Astrocyte (in vitro differentiated cells and primary cell): ENCODE measurements at regions not wholly inside any gene's neighbourhood (a gene's known extent, or its start where the extent isn't known, plus 50 kb on each side); places are given as distances from the start of the nearest gene placed in this dataset.

ENCODE experiments used
- DNase-seq: peaks from one replicate; pipeline ENCODE4 v3.0.0-alpha.2; 2010; ENCODE audit warnings: low read depth
- FAIRE-seq: peaks from 2 replicates; lab custom pipeline; 2011; peaks lifted over from hg19 to GRCh38; lab: Jason Lieb, UNC
- H2AFZ ChIP-seq: 2 replicates; pipeline ENCODE4 v1.6.0; 2012; ENCODE audit warnings: low read depth, low read length, inconsistent platforms
- H3K27ac ChIP-seq: 2 replicates; pipeline ENCODE4 v1.5.1; 2011; ENCODE audit warnings: low read depth, low read length, inconsistent platforms
- H3K27me3 ChIP-seq: 2 replicates; pipeline ENCODE4 v1.6.0; 2011; ENCODE audit warnings: low read length, inconsistent platforms; ENCODE audit not compliant: insufficient read depth
- H3K36me3 ChIP-seq: 2 replicates; pipeline ENCODE4 v1.5.1; 2011; ENCODE audit warnings: low read length, inconsistent platforms; ENCODE audit not compliant: insufficient read depth
- H3K4me1 ChIP-seq: 2 replicates; pipeline ENCODE4 v1.5.1; 2011; ENCODE audit warnings: low read length, inconsistent platforms; ENCODE audit not compliant: insufficient read depth
- H3K4me2 ChIP-seq: 2 replicates; pipeline ENCODE4 v1.6.0; 2012; ENCODE audit warnings: low read length, inconsistent platforms
- H3K4me3 ChIP-seq: 2 replicates; pipeline ENCODE4 v1.5.1; 2011; ENCODE audit warnings: low read depth, mild to moderate bottlenecking, low read length, inconsistent platforms; ENCODE audit not compliant: insufficient read depth
- H3K79me2 ChIP-seq: 2 replicates; pipeline ENCODE4 v1.6.0; 2012; ENCODE audit warnings: mild to moderate bottlenecking, low read length, inconsistent platforms; ENCODE audit not compliant: insufficient read depth
- H3K9ac ChIP-seq: 2 replicates; pipeline ENCODE4 v1.6.0; 2012; ENCODE audit warnings: mild to moderate bottlenecking, low read length, inconsistent platforms
- H3K9me3 ChIP-seq: 2 replicates; pipeline ENCODE4 v1.5.1; 2012; ENCODE audit warnings: low read depth, mild to moderate bottlenecking, low read length, inconsistent platforms; ENCODE audit not compliant: insufficient read depth
- H4K20me1 ChIP-seq: 2 replicates; pipeline ENCODE4 v1.6.0; 2012; ENCODE audit warnings: low read length, inconsistent platforms; ENCODE audit not compliant: insufficient read depth
- H3K27ac Mint-ChIP-seq: one replicate; pipeline ENCODE4 v1.8.0; 2021; ENCODE audit warnings: mild to moderate bottlenecking, mixed read lengths; ENCODE audit not compliant: unreplicated experiment
- H3K27me3 Mint-ChIP-seq: one replicate; pipeline ENCODE4 v1.8.0; 2021; ENCODE audit warnings: low read depth, mixed read lengths; ENCODE audit not compliant: unreplicated experiment
- H3K36me3 Mint-ChIP-seq: one replicate; pipeline ENCODE4 v1.8.0; 2021; ENCODE audit warnings: low read depth, mixed read lengths; ENCODE audit not compliant: unreplicated experiment
- H3K4me1 Mint-ChIP-seq: one replicate; pipeline ENCODE4 v1.8.0; 2021; ENCODE audit warnings: low read depth, mixed read lengths; ENCODE audit not compliant: unreplicated experiment
- H3K4me3 Mint-ChIP-seq: one replicate; pipeline ENCODE4 v1.8.0; 2021; ENCODE audit warnings: mild to moderate bottlenecking, moderate library complexity, mixed read lengths; ENCODE audit not compliant: unreplicated experiment
- H3K9me3 Mint-ChIP-seq: one replicate; pipeline ENCODE4 v1.8.0; 2021; ENCODE audit warnings: mild to moderate bottlenecking, mixed read lengths; ENCODE audit not compliant: unreplicated experiment
- CTCF ChIP-seq: IDR thresholded peaks from 2 replicates; pipeline ENCODE4 v1.5.1; 2011; ENCODE audit warnings: low read depth, mild to moderate bottlenecking, inconsistent platforms, low read length, moderate library complexity; ENCODE audit not compliant: insufficient read depth
- EZH2 ChIP-seq: IDR thresholded peaks from 2 replicates; pipeline ENCODE4 v1.6.1; 2012; ENCODE audit warnings: mild to moderate bottlenecking, low read length, inconsistent platforms; ENCODE audit not compliant: insufficient read depth

- DNase-seq, result no peak
- H3K9me3 ChIP-seq, result no peaks in the 10 kb centered on the region
- Mint-ChIP-seq H3K9me3 (peaks cover 10% of the 10 kb centered on the region), H3K27me3 (peaks cover 56% of the 10 kb centered on the region), H3K4me3 (no peak overlapping the region), H3K4me1 (peaks cover 10% of the 10 kb centered on the region), H3K36me3 (peaks cover 3% of the 10 kb centered on the region), H3K27ac (no peak overlapping the region)
- no peak overlapping the region for H3K9ac ChIP-seq
- H3K79me2 ChIP-seq, result no peaks in the 10 kb centered on the region
- H3K4me3 ChIP-seq, result no peak overlapping the region
- no peaks in the 10 kb centered on the region for H3K27me3 ChIP-seq
- H2AFZ ChIP-seq, result no peak overlapping the region
- H4K20me1 ChIP-seq, result no peaks in the 10 kb centered on the region
- no peak overlapping the region for H3K27ac ChIP-seq
- H3K4me1 ChIP-seq, result no peaks in the 10 kb centered on the region
- no peaks in the 10 kb centered on the region for H3K36me3 ChIP-seq
- no peak for TF ChIP-seq CTCF
- TF ChIP-seq EZH2, result no peak
- no peak overlapping the region for H3K4me2 ChIP-seq
- no peak for FAIRE-seq
Observed at GRCh38 chr1:229124116-229124515, 146.8 kb upstream of the RAB4A start.

GRCh38 chr1:229124520-229125124 lies 146.3 kb upstream of the RAB4A start:
- no peak overlapping the region for H3K4me3 ChIP-seq
- peaks cover 3% of the 10 kb centered on the region for H3K36me3 Mint-ChIP-seq
- TF ChIP-seq CTCF, result no peak
- TF ChIP-seq EZH2, result no peak
- no peak overlapping the region for H2AFZ ChIP-seq
- no peaks in the 10 kb centered on the region for H3K27me3 ChIP-seq
- H3K79me2 ChIP-seq, result no peaks in the 10 kb centered on the region
- no peak overlapping the region for H3K27ac ChIP-seq
- no peak overlapping the region for H3K9ac ChIP-seq
- H3K4me3 Mint-ChIP-seq, result no peak overlapping the region
- no peaks in the 10 kb centered on the region for H3K9me3 ChIP-seq
- H3K4me1 Mint-ChIP-seq, result peaks cover 10% of the 10 kb centered on the region
- no peak overlapping the region for H3K27ac Mint-ChIP-seq
- peaks cover 54% of the 10 kb centered on the region for H3K27me3 Mint-ChIP-seq
- no peaks in the 10 kb centered on the region for H3K36me3 ChIP-seq
- DNase-seq (no peak), FAIRE-seq (no peak)
- no peaks in the 10 kb centered on the region for H4K20me1 ChIP-seq
- no peaks in the 10 kb centered on the region for H3K4me1 ChIP-seq
- H3K4me2 ChIP-seq, result no peak overlapping the region
- H3K9me3 Mint-ChIP-seq, result peaks cover 8% of the 10 kb centered on the region

GRCh38 chr1:229127301-229127700 lies 143.6 kb upstream of the RAB4A start:
- Mint-ChIP-seq H3K4me1 (peaks cover 10% of the 10 kb centered on the region), H3K36me3 (no peaks in the 10 kb centered on the region), H3K9me3 (peaks cover 3% of the 10 kb centered on the region), H3K27ac (no peak overlapping the region), H3K27me3 (peaks cover 56% of the 10 kb centered on the region), H3K4me3 (no peak overlapping the region)
- TF ChIP-seq CTCF, result no peak
- TF ChIP-seq EZH2, result no peak
- Histone ChIP-seq H3K4me1 (no peaks in the 10 kb centered on the region), H3K36me3 (no peaks in the 10 kb centered on the region), H4K20me1 (no peaks in the 10 kb centered on the region), H3K4me3 (no peak overlapping the region), H3K79me2 (no peaks in the 10 kb centered on the region), H3K4me2 (no peak overlapping the region), H3K9ac (no peak overlapping the region), H2AFZ (no peak overlapping the region), H3K27ac (no peak overlapping the region), H3K9me3 (no peaks in the 10 kb centered on the region), H3K27me3 (peaks cover 19% of the 10 kb centered on the region)
- FAIRE-seq (no peak), DNase-seq (peak; percentile 28)
